GM12864 (cell line): ENCODE measurements at regions not wholly inside any gene's neighbourhood (a gene's known extent, or its start where the extent isn't known, plus 50 kb on each side); places are given as distances from the start of the nearest gene placed in this dataset.

Experiments
- DNase-seq: peaks from one replicate; pipeline ENCODE4 v3.0.0-alpha.2; 2011; ENCODE audit warnings: low read depth
- H3K4me3 ChIP-seq: 2 replicates; pipeline ENCODE4 v1.5.1; 2011; ENCODE audit warnings: mild to moderate bottlenecking, low read depth, low read length, control low read depth
- TF ChIP-seq, protein P1 (sequence below): IDR thresholded peaks from 2 replicates; pipeline ENCODE4 v1.5.1; 2011; ENCODE audit warnings: low read depth, mild to moderate bottlenecking, moderate library complexity, low read length, control low read depth, inconsistent platforms; ENCODE audit errors: missing control alignments

GRCh38 chr4:181478656-181479055, 764.5 kb upstream of the TENM3 start:
- DNase-seq: no peak
- TF ChIP-seq, protein P1, sequence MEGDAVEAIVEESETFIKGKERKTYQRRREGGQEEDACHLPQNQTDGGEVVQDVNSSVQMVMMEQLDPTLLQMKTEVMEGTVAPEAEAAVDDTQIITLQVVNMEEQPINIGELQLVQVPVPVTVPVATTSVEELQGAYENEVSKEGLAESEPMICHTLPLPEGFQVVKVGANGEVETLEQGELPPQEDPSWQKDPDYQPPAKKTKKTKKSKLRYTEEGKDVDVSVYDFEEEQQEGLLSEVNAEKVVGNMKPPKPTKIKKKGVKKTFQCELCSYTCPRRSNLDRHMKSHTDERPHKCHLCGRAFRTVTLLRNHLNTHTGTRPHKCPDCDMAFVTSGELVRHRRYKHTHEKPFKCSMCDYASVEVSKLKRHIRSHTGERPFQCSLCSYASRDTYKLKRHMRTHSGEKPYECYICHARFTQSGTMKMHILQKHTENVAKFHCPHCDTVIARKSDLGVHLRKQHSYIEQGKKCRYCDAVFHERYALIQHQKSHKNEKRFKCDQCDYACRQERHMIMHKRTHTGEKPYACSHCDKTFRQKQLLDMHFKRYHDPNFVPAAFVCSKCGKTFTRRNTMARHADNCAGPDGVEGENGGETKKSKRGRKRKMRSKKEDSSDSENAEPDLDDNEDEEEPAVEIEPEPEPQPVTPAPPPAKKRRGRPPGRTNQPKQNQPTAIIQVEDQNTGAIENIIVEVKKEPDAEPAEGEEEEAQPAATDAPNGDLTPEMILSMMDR: no peak

GRCh38 chr4:181479141-181479540, 764.1 kb upstream of the TENM3 start:
- no peak overlapping the region for H3K4me3 ChIP-seq
- TF ChIP-seq, protein P1: no peak
- DNase-seq: no peak

More at GRCh38 chr4:181478656-181479055, 764.5 kb upstream of the TENM3 start:
- H3K4me3 ChIP-seq: no peak overlapping the region

GRCh38 chr4:181484396-181484795, 758.8 kb upstream of the TENM3 start:
- no peak for DNase-seq
- TF ChIP-seq, protein P1: no peak
- H3K4me3 ChIP-seq: no peak overlapping the region

DNA sequence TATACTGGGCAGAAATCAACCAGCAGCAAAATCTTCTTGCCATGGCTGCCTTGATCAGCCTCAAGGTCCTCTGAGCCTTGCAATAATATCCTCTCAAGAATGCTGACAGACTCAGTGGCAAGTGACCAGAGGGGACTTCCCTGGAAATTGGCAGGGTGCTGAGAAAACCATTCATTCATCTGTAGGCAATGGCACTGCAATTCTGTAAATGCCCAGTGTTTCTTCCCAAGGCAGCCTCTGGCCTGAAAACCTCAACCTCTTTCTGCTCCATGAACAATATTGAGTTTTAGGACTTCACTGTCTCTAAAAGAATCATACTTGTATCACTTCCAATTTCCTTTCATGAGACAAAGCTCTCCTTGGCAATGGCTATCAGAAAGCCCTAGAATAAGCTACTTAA, 754.3 kb upstream of the TENM3 start:
- TF ChIP-seq, protein P1: no peak
- no peak for DNase-seq
- no peak overlapping the region for H3K4me3 ChIP-seq

DNA sequence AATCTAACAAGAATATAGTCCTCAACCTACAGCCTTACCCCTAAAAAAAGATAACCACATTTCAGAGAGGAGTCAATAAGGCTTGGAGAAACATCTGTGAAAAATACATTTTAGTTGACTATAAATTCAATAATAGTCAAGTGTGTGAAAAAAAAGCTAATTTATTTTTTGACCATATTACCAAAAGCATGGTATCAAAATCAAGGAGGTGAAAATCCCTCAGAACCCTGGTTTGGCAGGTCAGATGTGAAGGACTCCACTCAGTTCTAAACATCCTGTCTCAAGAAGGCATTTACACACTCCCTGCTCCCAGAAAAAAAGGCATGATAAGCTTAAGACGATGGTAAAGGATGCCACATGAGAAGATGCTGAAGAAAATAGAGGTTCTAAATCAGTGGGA, 745.1 kb upstream of the TENM3 start:
- TF ChIP-seq, protein P1: no peak
- DNase-seq: no peak

DNA sequence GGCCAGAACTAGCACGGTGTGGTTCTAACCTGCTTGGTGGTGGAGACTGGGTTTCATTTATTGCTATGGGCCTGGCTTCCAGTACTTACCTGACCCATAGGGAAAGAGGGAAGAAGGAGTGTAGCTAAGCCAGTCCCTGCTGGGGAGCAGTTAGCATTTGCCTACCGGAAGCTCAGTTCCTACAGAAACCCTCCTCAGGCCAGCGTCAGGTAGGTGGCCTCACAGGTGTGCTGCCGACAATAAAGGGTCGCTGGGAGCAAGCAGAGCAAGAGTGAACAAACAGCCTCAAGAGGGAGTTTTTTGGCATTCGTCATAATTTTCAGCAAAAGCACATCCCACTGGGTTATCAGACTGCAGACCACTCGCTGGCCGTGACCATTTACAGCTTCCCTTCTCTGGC, 740.6 kb upstream of the TENM3 start:
- no peak for DNase-seq
- TF ChIP-seq, protein P1: no peak
- no peak overlapping the region for H3K4me3 ChIP-seq

More for the DNA sequence above, 745.1 kb upstream of the TENM3 start:
- no peak overlapping the region for H3K4me3 ChIP-seq

- DNase-seq: no peak
- TF ChIP-seq, protein P1: no peak
- no peak overlapping the region for H3K4me3 ChIP-seq
These were observed 739.4 kb upstream of the TENM3 start for GRCh38 chr4:181503687-181504390.
